Stimulated activated CD8-positive, alpha-beta memory T cell treated with anti-CD3 and anti-CD28 coated beads, Interleukin-12 subunit alpha, Interleukin-12 subunit beta, amount 100 ng/mL, for 1 hour (primary cell): ENCODE measurements at regions not wholly inside any gene's neighbourhood (a gene's known extent, or its start where the extent isn't known, plus 50 kb on each side); places are given as distances from the start of the nearest gene placed in this dataset.

ENCODE experiments used
- DNase-seq: peaks from one replicate; pipeline ENCODE4 v3.0.0-alpha.2; 2020; ENCODE audit warnings: low read depth

DNA sequence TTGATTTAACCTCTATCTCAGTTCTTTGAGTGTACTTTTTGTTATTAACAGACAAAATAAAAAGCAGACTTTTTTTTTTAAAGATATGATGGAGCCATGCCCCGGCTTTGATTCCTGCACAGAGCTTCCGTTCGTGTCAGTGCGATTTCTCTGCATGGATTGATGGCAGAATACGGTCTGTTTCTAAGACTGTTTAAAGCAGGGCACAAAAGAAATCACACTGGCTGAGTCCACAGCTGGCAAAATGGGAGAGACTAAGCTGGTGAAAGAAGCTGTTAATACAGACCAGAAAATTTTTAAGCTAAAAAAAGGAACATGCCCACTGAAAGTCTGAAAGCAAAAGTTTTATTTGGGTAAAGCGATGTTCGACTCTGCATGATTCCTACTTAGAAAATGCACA is 501.4 kb upstream of the WWC1 start:
- no peak for DNase-seq

DNA sequence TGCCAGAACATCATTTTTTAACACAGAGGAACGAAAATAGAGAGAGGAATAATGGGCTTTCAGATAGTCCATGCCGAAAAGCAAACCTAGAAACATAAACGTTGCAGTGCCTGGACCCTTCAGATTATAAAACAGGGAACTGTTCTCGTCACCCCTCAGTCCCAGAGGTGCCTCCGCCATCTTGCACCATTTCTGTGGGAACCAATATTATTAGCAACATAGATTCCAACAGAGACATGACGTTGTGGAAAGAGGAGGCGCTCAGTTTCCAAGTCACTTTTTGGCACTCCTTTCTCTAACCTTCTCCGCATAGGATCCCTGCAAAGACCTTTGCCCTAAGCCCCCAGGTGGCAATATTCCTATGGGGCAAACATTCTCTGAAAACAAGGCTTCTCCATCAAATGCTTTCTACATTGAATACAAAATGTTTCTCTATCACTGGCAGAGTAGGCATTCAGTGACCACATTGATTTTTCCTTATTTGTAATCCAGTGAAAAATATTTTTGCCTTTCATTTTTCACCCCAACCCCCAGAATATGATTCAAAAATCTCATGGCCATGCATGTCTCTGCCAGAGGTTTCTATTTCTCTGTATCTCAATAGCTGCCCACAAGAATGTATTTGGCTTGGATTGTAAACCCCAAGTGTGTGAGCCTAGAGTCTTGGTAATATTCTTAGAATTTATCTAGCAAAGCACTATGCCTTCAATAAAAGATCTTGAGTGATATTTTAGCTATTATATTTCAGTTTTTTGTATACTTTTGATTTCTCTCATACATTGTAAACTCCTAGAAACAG is 500.8 kb upstream of the WWC1 start:
- DNase-seq = no peak

DNA sequence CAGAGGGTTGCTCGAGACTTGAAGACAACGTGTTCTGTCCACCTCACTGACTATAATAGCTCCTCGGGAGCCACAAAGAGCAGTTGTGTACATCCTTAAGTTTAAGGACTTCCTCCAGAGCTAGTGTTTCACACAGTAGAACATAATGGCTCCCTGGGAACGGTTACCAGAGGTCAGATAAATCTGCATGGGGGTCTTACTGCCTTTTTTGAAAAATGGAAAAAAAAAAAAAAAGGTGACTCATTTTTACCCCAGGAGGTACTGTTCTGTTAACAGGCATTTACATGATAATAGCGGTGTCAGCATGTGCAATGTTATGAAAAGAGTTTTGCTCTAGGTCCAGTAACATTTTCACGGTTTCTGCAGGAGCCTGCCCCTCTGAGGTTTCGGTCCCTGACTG is 498.9 kb upstream of the WWC1 start:
- no peak for DNase-seq

DNA sequence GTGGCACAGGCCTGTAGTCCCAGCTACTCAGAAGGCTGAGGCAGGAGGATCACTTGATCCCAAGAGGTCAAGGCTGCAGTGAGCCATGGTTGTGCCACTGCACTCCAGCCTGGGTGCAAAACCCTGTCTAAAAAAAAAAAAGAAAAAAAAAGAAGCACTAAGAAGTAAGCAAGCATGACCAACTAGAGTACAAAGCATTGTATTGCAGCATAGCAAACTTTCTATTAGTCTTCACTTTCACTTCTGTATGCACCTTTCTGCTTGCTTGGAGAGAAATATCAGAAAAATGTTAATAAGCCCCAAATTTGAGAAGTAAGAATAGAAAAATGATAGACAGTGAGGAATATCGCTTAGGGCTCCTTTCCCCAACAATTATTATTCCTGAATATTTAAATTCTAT is 497.7 kb upstream of the WWC1 start:
- no peak for DNase-seq

DNA sequence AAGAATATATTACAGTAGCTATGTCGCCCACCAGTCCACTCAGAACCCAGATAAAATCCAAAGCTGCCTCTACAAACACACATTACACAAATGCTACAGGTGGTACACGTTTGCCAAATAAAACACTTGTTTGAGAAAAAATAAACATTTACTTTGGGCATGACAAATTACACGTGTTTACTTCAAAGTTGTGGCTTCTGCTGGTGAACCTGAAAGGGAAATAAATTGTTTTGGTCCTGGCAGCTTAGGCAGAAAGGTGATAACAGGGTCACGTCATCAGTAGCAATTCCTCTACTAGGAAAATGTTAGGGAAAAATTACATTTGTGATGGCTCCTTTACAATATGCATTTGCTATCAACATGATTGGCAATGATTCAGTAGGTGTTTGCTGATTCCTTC is 497.3 kb upstream of the WWC1 start:
- DNase-seq = no peak

DNA sequence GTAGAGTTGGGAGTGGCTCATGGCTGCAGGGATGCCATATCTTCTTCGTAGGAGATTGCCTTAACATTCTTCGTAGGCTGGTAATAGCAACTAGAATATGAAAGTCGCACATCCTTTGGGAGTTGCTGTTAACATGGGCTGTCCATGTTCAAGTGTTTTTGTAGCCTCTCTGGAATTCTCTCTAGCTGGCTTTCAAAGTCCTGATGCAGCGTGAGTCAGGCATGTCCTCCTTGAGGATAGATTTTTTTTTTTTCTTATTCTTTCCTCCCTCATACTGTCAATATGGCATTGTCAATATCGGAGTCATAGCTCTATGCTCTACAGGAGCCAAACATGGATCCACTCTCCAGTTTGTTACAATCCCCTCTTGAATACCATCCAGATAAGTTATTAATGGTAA is 494.8 kb upstream of the WWC1 start:
- no peak for DNase-seq

DNA sequence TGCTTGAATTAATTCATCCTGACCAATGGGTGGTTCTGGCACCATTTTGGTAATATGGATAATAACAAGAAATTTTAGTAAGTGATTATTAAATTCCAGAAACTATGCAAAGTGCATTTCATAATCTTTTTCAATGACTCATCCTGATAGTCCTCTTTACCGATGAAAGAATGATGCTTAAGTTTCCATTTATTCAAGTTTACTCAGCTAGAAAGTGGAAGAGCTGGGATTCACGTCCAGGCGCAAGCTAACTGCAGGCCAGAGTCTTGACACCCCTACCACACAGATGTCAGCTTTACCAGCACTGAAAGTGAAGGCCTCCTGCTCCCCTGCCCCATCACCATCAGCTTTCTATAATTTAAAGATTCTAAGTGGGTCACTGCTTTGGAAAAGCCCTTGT is 493.5 kb upstream of the WWC1 start:
- DNase-seq = no peak

DNA sequence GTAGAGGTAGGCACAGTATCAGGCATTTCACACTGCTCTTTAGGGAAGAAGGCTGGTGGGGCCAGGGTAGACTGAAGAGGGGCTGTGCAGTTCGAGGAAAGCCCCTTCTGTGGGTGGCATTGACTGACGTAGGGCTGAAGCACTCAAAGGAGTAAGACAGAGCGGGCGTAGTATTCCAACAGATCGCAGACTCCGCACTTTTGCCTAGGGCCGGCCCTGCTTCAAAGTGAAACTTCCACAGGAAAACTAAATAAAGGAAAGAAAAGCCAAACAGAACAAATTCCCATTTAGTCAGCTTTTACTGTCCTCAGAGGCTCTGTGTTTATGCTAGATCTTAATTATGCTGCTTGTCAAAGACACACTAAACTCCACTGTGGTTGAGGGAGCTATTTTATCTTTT is 493.0 kb upstream of the WWC1 start:
- no peak for DNase-seq

DNA sequence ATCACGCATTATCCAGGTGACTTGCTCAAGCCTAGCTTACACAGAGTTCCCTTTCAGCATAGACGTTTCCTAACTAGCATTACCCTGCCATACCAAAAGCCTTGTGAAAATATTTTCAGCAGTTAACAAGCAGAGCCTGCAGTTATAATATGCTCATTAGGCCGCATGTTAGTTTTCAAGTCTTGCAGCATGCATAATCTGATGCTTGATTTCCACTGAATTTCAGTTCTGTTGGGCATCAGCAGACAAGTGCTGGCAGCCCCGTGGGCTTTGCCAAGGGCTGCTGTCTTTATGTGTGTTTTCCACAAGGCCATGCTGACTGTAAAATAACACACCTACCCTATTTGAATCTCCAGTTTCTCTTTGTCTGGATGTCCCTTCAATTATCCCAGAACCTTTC is 491.0 kb upstream of the WWC1 start:
- no peak for DNase-seq

DNA sequence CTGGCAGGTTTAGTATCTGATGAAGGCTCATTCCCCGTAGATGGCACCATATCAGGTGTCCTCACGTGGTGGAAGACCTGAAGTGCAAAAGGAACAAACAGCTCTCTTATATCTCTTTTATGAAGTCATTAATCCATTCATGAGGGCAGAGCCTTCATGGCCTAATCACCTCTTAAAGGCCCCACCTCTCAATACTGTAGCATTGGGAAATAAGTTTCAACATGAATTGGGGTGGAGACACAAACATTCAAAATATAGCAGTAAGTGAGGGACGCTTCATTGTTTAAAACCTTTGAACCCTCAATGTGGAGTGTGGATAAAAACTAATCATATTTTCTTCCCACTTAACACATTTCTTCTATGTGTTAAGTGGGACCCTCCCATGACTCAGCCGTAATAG is 489.4 kb upstream of the WWC1 start:
- DNase-seq = no peak

DNA sequence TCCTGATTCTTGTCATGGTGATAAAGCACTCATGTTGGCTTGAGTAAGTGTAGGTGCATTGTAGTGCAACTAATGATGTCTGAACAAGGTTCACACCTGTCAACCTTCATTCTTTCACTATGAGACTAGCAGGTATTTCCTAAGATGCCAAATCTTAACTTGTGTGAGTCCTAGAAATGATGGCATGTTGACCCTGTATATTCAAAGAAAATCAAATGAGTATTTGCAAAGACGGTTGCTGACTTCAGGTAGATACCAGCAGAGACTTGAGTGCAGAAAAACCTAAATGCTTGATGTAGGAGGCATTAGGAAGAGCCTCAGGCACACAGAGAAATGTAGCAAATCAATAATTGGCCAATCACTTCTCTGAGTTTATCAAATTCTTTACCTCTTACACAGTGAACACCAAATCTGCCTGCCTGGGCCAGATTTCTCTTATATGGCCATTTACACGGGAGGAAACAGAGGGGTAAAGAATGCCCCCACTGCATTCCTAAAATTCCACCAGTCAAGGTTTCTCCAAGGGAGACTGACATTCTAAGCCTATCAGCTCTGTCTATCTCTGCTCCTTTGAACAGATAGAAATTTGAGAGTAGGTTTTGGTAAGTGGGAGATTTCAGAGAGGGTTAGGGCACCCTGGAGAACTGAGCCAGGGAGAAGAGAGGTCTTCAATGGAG is 488.6 kb upstream of the WWC1 start:
- DNase-seq = no peak

DNA sequence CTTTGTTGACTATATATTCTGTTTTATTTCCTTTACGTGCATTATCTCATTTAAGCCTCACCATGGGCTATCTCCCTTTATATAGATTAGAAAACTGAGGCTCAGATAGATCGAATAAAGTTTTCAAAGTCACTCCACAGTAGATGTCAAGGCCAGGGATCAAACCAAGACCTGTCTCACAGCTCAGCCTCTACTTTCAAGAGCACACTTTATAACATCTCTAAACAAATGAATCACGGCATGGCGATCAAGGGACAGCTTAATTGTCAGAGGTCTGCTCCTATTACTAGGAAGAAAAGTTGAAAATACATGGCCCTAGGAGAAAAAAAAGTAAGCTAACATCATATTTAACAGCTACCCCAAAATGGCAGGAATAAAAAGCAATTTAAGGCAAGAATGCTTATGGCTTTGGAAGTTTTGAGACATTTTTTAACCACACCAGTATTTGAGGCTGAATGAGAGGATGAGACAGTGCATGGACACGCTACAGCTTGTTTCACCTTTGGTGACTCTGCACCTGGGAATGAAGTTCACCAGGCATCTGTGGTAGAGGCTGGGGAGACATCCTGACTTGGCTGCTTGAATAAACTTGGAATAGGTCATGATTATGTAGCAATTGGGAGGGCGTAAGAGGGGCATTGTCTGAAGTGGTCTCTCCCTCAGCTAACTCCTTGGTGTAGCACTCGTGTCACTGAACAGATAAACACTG is 486.8 kb upstream of the WWC1 start:
- DNase-seq = no peak

DNA sequence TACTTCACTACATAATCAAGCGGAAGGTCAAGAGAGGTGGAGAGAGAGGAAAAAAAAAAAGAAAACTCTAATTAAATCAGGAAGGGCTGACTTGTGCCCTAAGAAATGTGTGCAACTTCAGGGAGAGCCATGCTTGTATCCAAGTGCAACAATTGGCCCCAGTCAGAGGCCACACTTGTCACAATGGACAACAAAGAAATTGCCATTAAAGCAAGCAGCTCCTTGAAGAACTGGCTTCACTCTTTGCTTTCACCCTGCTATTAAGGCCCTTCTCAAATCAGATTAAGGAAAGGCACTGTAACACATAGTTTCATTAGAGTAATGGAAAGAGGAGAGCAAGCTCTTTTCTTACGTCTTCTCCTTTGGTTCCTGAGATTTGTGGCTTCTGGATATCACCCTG is 480.9 kb upstream of the WWC1 start:
- no peak for DNase-seq

DNA sequence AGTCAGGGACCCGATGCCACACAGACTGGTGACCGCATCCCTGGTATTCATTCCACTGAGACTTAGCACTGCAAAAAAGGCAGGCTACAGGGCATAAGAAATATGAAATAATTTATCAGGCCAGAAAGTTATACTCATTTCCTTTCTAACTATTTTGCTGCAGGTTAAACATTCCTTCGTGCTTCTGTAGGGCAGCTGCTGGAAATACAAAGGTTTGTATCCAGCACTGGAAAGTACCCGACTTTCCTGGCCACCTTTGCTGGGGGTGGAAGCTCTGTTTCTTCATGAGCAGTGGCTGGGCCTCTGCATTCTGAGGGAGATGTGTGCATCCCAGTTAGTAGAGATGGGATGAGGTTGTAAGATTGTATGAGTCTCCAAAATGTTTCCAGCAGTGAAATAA is 478.6 kb upstream of the WWC1 start:
- no peak for DNase-seq

DNA sequence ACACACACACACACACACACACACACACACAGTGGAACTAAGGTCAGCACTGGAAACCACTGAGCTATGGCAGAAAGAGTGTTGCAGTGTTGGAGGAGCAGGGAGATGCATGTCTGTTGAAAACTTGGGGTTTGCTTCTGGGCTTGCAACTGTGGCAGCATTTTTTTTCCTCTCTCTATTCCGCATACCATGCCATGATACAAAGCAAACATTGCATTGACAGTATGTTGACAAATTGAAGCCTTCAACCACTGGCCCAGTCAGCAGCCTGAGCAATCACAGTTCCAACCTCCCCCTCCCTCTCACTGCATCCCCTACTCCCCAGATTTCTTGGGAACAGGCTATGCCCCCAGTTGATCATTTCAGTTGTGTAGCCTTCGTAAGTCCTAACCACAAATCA is 478.1 kb upstream of the WWC1 start:
- DNase-seq = no peak

DNA sequence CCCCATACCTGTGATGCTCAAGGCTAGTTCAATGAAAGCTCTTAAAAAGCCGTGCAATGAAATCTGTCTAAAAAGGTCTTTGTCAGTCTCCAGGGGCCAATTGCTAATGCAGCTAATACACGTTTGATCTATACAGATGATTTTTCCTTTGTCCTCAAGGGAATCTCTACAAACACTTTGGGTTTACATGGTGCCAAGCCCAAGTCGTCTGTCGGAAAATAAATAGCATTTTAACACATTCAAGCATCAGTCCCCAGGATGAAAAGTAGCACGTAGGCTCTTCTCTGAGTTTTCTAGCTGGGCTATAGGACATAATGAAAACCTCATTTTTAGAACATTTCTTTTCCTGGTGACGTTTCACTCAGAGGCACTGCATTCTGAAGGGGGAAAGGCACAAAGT is 477.4 kb upstream of the WWC1 start:
- no peak for DNase-seq

DNA sequence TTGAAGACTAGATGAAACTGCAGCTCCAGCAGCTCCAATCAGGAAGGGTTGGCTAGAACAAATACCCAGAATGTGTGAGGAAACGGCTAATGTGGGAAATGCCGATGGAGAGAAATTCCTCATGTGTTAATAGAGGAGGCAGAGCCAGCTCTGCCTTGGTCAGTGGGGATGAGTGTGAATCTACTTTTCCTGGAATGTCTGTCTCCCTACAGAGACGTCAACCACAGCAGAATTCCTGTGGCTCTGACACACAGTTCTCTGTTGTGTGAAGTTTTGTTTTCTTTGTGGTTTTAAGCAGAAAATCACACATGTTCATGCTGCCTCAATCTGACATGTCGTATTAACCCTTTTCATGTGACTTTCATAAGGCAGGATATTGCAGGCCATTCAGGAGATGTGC is 476.6 kb upstream of the WWC1 start:
- DNase-seq = no peak

DNA sequence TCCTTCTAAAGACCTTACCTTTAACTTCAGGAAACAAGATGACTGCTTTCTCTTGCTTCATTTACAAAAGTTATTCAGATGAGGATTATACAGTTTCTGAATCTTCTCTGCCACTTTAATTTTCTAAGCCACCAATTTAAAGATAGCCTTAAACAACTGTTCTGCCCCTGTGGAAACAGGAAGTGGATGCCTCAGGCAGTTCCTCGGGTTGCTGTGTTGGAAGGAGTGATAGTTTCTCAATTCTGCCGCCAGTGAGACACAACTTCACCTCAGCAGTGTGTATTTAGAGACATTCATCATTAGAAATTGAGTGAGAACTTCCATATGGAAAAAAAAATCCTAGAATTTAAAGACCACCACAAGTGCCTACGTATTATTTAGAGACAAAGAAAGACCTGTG is 475.1 kb upstream of the WWC1 start:
- DNase-seq = no peak

DNA sequence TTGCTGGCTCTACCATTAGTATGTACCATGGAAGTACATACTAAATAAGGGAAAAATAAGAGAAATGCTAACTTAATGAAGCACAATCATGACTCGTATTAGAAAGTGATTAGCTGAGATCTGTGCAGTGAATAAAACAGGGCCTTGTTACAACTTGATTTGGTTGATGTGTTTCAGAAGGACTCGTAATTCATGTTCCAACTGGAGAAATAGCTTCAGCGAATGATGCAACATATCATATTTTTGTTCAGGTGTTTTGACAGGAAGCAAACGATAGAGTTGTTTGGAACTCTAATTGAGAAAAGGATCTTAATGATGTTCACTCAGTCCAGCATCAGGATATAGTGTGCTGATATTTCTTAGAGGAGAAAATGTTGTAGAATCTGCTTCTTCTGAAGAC is 474.6 kb upstream of the WWC1 start:
- DNase-seq = no peak

DNA sequence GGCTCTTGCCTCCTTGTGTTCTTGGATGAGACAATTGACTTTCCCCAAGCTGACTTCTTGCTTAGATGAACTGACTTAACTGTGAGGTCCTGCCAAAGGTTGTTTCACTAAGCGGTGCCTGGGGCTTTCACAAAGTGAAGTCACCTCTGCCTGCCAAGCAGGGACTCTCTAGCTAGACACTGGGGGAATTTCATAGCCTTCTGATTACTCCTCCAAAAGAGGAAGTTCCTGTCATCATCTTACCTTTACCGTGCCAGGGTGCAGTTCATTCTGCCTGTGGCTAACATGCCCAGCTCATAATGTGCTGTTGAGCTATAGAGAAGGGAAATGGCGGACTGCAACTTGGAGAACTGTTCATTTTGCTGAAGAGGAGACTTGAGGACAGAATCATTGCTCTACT is 472.0 kb upstream of the WWC1 start:
- no peak for DNase-seq

DNA sequence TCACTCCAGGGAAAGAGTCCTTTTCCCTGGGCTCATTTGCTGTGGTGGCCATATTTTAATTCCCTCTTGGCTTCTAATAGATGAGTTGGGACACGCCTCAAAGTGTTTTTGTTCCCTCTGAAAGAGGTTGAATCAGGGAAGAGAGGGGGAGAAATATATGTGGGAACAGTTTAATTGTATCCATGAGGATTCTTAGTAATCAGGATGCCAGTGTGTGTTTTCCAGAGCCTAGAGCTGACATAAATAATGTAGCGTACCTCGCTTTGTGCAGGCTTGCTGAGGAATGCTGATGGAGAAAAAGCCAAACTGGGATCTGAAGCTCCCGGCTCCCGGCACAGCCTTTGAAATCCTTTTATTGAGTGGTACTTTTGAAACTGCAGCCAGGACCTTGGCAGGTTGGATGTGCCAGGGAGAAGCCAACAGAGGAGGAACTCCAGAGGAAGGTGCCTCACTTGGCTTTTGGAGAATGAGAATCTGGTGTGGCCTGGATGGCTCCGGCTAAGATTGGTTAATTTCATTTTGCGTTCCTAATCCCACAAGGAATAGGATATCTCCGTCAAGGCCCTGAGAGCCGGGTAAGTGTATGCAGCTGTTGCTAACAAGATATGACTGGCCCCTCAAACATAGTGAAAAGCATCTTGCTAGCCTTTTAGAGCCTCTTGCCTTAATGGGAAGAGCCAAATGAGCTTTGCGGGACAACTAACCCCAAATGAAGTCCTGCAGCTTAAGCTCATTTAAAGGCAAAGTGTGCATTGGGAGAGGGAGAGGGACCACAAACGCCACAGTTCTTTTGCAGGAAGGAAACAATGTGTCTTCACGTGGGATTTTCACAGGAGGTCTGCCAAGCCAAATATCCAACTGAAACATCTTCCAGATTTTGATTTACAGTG is 471.1 kb upstream of the WWC1 start:
- no peak for DNase-seq

DNA sequence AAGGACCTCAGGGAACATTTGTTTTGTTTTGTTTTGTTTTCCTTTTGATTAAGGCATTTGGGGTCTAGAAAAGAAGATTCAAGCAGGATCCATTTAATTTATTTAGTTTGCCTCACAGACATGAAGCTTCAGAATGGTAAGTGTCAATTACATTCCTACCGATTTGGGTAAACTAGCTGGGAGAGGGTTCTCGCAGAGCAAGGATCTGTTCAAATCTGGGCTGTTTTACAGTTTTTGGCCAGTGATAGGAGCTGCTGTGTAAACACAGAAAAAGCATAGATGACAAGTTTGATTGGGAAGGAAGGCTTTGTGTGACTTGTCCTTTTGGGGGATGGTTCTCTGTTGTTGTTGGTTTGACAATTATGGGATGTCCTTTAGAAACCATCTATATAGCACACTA is 470.3 kb upstream of the WWC1 start:
- no peak for DNase-seq
